H1 (cell line): ENCODE measurements at regions not wholly inside any gene's neighbourhood (a gene's known extent, or its start where the extent isn't known, plus 50 kb on each side); places are given as distances from the start of the nearest gene placed in this dataset.

Experiments used
- BACH1 ChIP-seq: IDR thresholded peaks from 2 replicates; pipeline ENCODE4 v1.6.1; 2012; ENCODE audit warnings: low read length, improper control_type of control experiment
- CBX5 ChIP-seq: fragments of 300-800, 300-1000 bp; sonication (generic); IDR thresholded peaks from 2 replicates; pipeline ENCODE4 v1.7.1; 2016; ENCODE audit warnings: antibody characterized with exemption, low read length, low read depth
- CEBPB ChIP-seq: IDR thresholded peaks from 2 replicates; pipeline ENCODE4 v1.6.1; 2012; ENCODE audit warnings: low read depth, low read length
- CREB1 ChIP-seq: IDR thresholded peaks from 2 replicates; pipeline ENCODE4 v1.6.1; 2012; ENCODE audit warnings: inconsistent platforms
- CTBP2 ChIP-seq: IDR thresholded peaks from 2 replicates; pipeline ENCODE4 v1.7.0; 2011; ENCODE audit warnings: borderline replicate concordance, mild to moderate bottlenecking, moderate library complexity, mixed read lengths, low read length; ENCODE audit not compliant: insufficient read depth, insufficient read length
- EZH2 ChIP-seq: fragments of 200-600 bp; sonication (generic); IDR thresholded peaks from 2 replicates; pipeline ENCODE4 v1.7.1; 2012; ENCODE audit warnings: low read depth, mild to moderate bottlenecking, moderate library complexity, low read length, inconsistent platforms; ENCODE audit not compliant: severe bottlenecking
- HDAC2 ChIP-seq, 2 experiments: fragments of 300-600 bp in 1 of 2; sonication (generic) in 1 of 2; IDR thresholded peaks; 2 replicates each; pipeline ENCODE4 v1.6.1; 2011 to 2012; ENCODE audit warnings: low read depth in 2 of 2, low read length in 2 of 2, mild to moderate bottlenecking in 2 of 2, moderate library complexity in 2 of 2, borderline replicate concordance in 1 of 2, inconsistent platforms in 1 of 2
- KDM4A ChIP-seq: IDR thresholded peaks from one replicate; pipeline ENCODE4 v1.7.1; 2012; ENCODE audit warnings: low read depth, mild to moderate bottlenecking, moderate library complexity, low read length, inconsistent platforms; ENCODE audit not compliant: severe bottlenecking
- NANOG ChIP-seq: IDR thresholded peaks from 2 replicates; pipeline ENCODE4 v1.6.1; 2011; ENCODE audit warnings: low read length, low read depth, mild to moderate bottlenecking, inconsistent platforms; ENCODE audit not compliant: insufficient read depth, poor library complexity, severe bottlenecking
- POLR2AphosphoS5 ChIP-seq: IDR thresholded peaks from 2 replicates; pipeline ENCODE4 v1.6.1; 2011; ENCODE audit warnings: low read depth, low read length
- RNF2 ChIP-seq: fragments of 200-900, 300-1000 bp; sonication (generic); IDR thresholded peaks from 2 replicates; pipeline ENCODE4 v1.7.1; 2016; ENCODE audit warnings: borderline replicate concordance, low read depth, mild to moderate bottlenecking, antibody characterized with exemption, low read length; ENCODE audit not compliant: poor library complexity, severe bottlenecking; ENCODE audit errors: missing control alignments
- SAP30 ChIP-seq: fragments of 300-600 bp; sonication (generic); IDR thresholded peaks from 2 replicates; pipeline ENCODE4 v1.7.1; 2012; ENCODE audit warnings: low read length, moderate library complexity, mild to moderate bottlenecking, inconsistent platforms; ENCODE audit not compliant: insufficient read depth, insufficient replicate concordance
- SIN3A ChIP-seq, 2 experiments: IDR thresholded peaks in 1 of 2; conservative IDR thresholded peaks in 1 of 2; 2 replicates each; pipeline ENCODE4 v1.6.1; 2011 to 2012; ENCODE audit warnings: low read length in 2 of 2, improper control_type of control experiment in 1 of 2, low read depth in 1 of 2, mild to moderate bottlenecking in 1 of 2
- SIRT6 ChIP-seq: IDR thresholded peaks from one replicate; pipeline ENCODE4 v1.7.1; 2012; ENCODE audit warnings: low read length, inconsistent platforms
- SUZ12 ChIP-seq: fragments of 200-600 bp; sonication (generic); IDR thresholded peaks from 2 replicates; pipeline ENCODE4 v1.6.1; 2012; ENCODE audit warnings: mild to moderate bottlenecking, inconsistent platforms, low read length, moderate library complexity, mixed read lengths
- TAF1 ChIP-seq: IDR thresholded peaks from 2 replicates; pipeline ENCODE4 v1.6.1; 2011; ENCODE audit warnings: mild to moderate bottlenecking, low read depth, low read length
- TEAD4 ChIP-seq: IDR thresholded peaks from 2 replicates; pipeline ENCODE4 v1.6.1; 2012; ENCODE audit warnings: low read depth, low read length, inconsistent platforms, mixed read lengths
- TF ChIP-seq, protein P1 (sequence below): IDR thresholded peaks from 2 replicates; pipeline ENCODE4 v1.6.1; 2012; ENCODE audit warnings: inconsistent platforms

GRCh38 chr13:107299717-107300116 lies 731.8 kb upstream of the ARGLU1 start (continued):
- TF ChIP-seq SUZ12 (no peak), SIN3A (conservative IDR thresholded peaks at IDR 0.05 in 1 of 2, IDR thresholded peaks at IDR 0.05 in 1 of 2; ENCODE audit: low read depth in 1 of 2, low read length in 2 of 2) (no peak), CREB1 (no peak), SIRT6 (no peak), CTBP2 (no peak), TEAD4 (no peak), TAF1 (no peak), NANOG (no peak), KDM4A (no peak), POLR2AphosphoS5 (no peak), CEBPB (no peak), CBX5 (no peak), BACH1 (no peak), SAP30 (no peak), RNF2 (no peak), HDAC2 (IDR thresholded peaks at IDR 0.05; ENCODE audit: borderline replicate concordance in 1 of 2, low read depth in 2 of 2, low read length in 2 of 2) (no peak), EZH2 (no peak)
- TF ChIP-seq, protein P1, sequence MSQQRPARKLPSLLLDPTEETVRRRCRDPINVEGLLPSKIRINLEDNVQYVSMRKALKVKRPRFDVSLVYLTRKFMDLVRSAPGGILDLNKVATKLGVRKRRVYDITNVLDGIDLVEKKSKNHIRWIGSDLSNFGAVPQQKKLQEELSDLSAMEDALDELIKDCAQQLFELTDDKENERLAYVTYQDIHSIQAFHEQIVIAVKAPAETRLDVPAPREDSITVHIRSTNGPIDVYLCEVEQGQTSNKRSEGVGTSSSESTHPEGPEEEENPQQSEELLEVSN: no peak
